ENCODE measurements at regions not wholly inside any gene's neighbourhood (a gene's known extent, or its start where the extent isn't known, plus 50 kb on each side); places are given as distances from the start of the nearest gene placed in this dataset.

DNA sequence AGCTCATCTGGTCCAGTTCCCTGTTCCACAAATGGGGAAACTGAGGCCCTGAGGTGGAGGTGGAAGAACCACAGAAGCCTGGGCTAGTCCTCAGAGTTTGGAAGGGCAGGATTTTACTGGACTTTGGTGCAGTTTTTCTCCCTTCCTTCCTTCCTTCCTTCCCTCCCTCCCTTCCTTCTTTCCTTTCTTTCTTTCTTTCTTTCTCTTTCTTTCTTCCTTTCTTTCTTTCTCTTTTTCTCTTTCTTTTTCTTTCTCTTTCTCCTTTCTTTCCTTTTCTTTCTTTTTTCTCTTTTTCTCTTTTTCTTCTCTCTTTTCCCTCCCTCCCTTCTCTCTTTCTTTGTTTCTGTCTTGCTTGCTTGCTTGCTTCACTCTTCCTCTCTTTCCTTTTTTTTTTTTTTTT, 95.7 kb upstream of the TBX3 start (continued):
- TF ChIP-seq TCF12 (IDR thresholded peaks at IDR 0.05; ENCODE audit: low read depth, low read length) (no peak), TAF7 (optimal IDR thresholded peaks at IDR 0.05; ENCODE audit: borderline replicate concordance, low read depth, low read length) (no peak), JUN (IDR thresholded peaks at IDR 0.05; ENCODE audit: low read depth, low read length) (no peak), SP2 (IDR thresholded peaks at IDR 0.05; ENCODE audit: low read length) (no peak)
- TF ChIP-seq, protein P1, sequence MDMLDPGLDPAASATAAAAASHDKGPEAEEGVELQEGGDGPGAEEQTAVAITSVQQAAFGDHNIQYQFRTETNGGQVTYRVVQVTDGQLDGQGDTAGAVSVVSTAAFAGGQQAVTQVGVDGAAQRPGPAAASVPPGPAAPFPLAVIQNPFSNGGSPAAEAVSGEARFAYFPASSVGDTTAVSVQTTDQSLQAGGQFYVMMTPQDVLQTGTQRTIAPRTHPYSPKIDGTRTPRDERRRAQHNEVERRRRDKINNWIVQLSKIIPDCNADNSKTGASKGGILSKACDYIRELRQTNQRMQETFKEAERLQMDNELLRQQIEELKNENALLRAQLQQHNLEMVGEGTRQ (IDR thresholded peaks at IDR 0.05; ENCODE audit: low read length) = no peak

Data from H1 (cell line).